Karpas-422 (cell line): ENCODE measurements at regions not wholly inside any gene's neighbourhood (a gene's known extent, or its start where the extent isn't known, plus 50 kb on each side); places are given as distances from the start of the nearest gene placed in this dataset.
"Not testable (repeated sequence)": the region's sequence is repeated elsewhere in the genome, so short reads cannot be mapped to it uniquely, and the experiment has no call there.

Source experiments
- DNase-seq: peaks from one replicate; pipeline ENCODE4 v3.0.0-alpha.2; 2015
- H2AFZ ChIP-seq: fragments of 200-600 bp; sonication (generic); 2 replicates; pipeline ENCODE4 v1.6.1; 2014; ENCODE audit warnings: antibody characterized with exemption, low read length, mixed read lengths
- H3K27ac ChIP-seq: fragments of 200-600 bp; sonication (generic); 2 replicates; pipeline ENCODE4 v1.5.1; 2014; ENCODE audit warnings: mild to moderate bottlenecking, low read length, moderate library complexity
- H3K27me3 ChIP-seq: fragments of 200-600 bp; sonication (generic); 2 replicates; pipeline ENCODE4 v1.6.1; 2014; ENCODE audit warnings: low read length, mixed read lengths
- H3K36me3 ChIP-seq: fragments of 200-600 bp; sonication (generic); 2 replicates; pipeline ENCODE4 v1.6.1; 2014; ENCODE audit warnings: low read length, mixed read lengths; ENCODE audit not compliant: insufficient read depth
- H3K4me1 ChIP-seq: fragments of 200-600 bp; sonication (generic); 2 replicates; pipeline ENCODE4 v1.6.1; 2014; ENCODE audit warnings: mild to moderate bottlenecking, low read length, mixed read lengths
- H3K4me2 ChIP-seq: fragments of 200-600 bp; sonication (generic); 2 replicates; pipeline ENCODE4 v1.6.1; 2014; ENCODE audit warnings: low read length, low read depth, mild to moderate bottlenecking; ENCODE audit not compliant: poor library complexity, severe bottlenecking
- H3K4me3 ChIP-seq: fragments of 200-600 bp; sonication (generic); 2 replicates; pipeline ENCODE4 v1.5.1; 2014; ENCODE audit warnings: mild to moderate bottlenecking, antibody characterized with exemption, low read length, mixed read lengths
- H3K79me2 ChIP-seq: fragments of 200-600 bp; sonication (generic); 2 replicates; pipeline ENCODE4 v1.6.1; 2014; ENCODE audit warnings: mild to moderate bottlenecking, low read length, mixed read lengths
- H3K9ac ChIP-seq: fragments of 200-600 bp; sonication (generic); 2 replicates; pipeline ENCODE4 v1.6.0; 2014; ENCODE audit warnings: low read length
- H3K9me2 ChIP-seq: fragments of 200-600 bp; sonication (generic), shearing (Covaris generic); replicated peaks from 2 replicates; pipeline ENCODE4 v1.6.0; 2014; ENCODE audit warnings: mild to moderate bottlenecking, low read length, moderate library complexity; ENCODE audit not compliant: insufficient read depth
- H3K9me3 ChIP-seq: fragments of 300-700, 200-600 bp; sonication (generic); 2 replicates; pipeline ENCODE4 v1.6.1; 2014; ENCODE audit warnings: low read length, mixed read lengths
- H4K20me1 ChIP-seq: fragments of 200-600 bp; sonication (generic); 2 replicates; pipeline ENCODE4 v1.6.1; 2014; ENCODE audit warnings: mild to moderate bottlenecking, antibody characterized with exemption, low read length, low read depth; ENCODE audit not compliant: insufficient read depth

DNA sequence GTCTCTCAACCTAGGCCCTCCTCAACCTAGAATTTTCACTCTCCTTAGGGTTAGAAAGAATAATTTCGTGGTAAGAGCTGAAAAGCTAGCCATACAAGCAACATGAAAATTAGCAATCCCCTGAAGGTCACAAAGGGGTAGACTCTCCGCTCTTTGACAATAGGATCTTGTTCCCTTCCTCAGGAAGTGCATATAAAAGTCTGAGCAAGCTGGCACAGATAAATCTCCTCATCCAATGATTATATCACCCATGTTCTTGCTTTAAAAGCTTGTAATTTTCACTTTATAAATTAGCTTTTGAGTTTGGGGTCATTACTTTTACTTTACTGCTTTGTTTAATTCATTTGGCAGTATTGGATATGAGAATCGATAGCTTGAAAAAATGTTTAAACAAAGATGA lies 852.3 kb upstream of the CRIM1 start:
- Histone ChIP-seq H3K9me3 (peaks cover 10% of the 10 kb centered on the region; the same call in 1 of the 2 replicates), H3K27me3 (no peaks in the 10 kb centered on the region), H3K27ac (no peak overlapping the region), H3K79me2 (no peaks in the 10 kb centered on the region), H3K4me1 (no peaks in the 10 kb centered on the region), H3K9me2 (no peaks in the 10 kb centered on the region), H3K36me3 (no peaks in the 10 kb centered on the region), H3K9ac (no peak overlapping the region), H3K4me2 (no peak overlapping the region), H2AFZ (no peak overlapping the region), H4K20me1 (no peaks in the 10 kb centered on the region), H3K4me3 (no peak overlapping the region)
- DNase-seq = no peak

DNA sequence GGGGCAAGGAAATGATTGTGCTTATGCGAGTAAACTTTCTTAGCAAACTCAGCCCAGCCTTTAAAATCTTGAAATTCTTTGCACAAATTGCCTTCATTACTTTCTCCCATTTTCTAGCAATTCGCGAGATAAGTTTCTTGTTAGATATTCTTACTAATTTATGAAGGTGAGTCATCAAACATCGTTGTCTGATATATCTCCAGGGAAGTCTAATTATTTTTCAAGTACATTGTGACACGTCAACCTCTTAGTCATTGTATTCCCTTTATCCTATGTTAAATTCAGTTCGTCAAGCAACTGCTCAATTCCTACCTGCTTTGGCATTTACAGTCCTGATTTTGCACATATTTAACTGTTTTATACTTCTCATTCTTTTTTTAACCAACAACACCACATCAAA lies 854.5 kb upstream of the CRIM1 start:
- Histone ChIP-seq H4K20me1 (no peaks in the 10 kb centered on the region), H3K4me2 (no peak overlapping the region), H3K27me3 (no peaks in the 10 kb centered on the region), H3K9me2 (no peaks in the 10 kb centered on the region), H3K4me1 (no peaks in the 10 kb centered on the region), H2AFZ (no peak overlapping the region), H3K4me3 (no peak overlapping the region), H3K79me2 (no peaks in the 10 kb centered on the region), H3K9me3 (peaks cover 10% of the 10 kb centered on the region; the same call in 1 of the 2 replicates), H3K36me3 (no peaks in the 10 kb centered on the region), H3K27ac (no peak overlapping the region), H3K9ac (no peak overlapping the region)
- DNase-seq = no peak

DNA sequence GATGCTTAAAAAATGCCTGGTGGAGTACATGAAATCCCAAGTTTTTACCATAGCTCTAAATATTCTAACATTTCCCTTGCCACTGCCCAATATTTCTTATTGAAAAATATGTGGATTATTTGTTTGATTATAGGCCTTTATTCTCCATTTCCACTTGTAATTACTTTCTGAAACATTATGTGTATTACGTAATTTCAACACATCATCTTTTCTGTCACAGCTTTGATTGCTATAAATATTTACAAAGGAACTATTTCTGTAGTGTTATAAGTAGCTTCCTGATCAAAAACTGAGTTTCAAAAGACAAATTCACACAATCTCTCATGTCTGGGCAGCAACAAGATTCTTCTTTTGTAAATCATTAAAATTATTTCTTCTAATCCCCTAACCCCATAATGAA lies 859.6 kb upstream of the CRIM1 start:
- Histone ChIP-seq H3K27ac (no peak overlapping the region), H3K9ac (no peak overlapping the region), H3K9me2 (no peaks in the 10 kb centered on the region), H2AFZ (no peak overlapping the region), H3K79me2 (no peaks in the 10 kb centered on the region), H3K4me1 (no peaks in the 10 kb centered on the region), H3K9me3 (peaks cover 12% of the 10 kb centered on the region; the same call in 1 of the 2 replicates), H3K4me2 (no peak overlapping the region), H3K27me3 (no peaks in the 10 kb centered on the region), H4K20me1 (no peaks in the 10 kb centered on the region), H3K4me3 (no peak overlapping the region), H3K36me3 (no peaks in the 10 kb centered on the region)
- DNase-seq = no peak

DNA sequence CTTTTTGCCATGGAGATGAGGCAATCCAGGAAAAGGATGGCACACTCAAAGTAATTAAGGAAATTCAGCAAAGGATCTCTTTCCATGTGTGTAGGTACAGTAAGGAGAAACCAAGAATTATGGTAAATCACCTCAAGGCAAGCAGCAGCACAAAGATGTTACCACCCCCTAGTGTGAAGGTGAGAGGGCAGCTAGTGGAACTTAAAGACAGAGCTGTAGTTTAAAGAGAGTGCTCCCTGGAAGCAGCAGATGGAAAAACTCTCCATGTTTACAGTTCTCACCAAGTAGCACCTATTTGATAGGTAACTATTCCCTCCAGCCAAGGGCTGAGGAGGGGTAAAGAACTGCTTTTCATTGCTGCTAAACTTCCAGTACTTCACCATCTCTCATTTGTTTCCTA lies 860.4 kb upstream of the CRIM1 start:
- Histone ChIP-seq H3K4me3 (no peak overlapping the region), H3K27ac (no peak overlapping the region), H3K4me2 (no peak overlapping the region), H3K9me3 (peaks cover 14% of the 10 kb centered on the region; the same call in 1 of the 2 replicates), H3K36me3 (no peaks in the 10 kb centered on the region), H3K4me1 (no peaks in the 10 kb centered on the region), H4K20me1 (no peaks in the 10 kb centered on the region), H2AFZ (no peak overlapping the region), H3K27me3 (no peaks in the 10 kb centered on the region), H3K9ac (no peak overlapping the region), H3K9me2 (no peaks in the 10 kb centered on the region), H3K79me2 (no peaks in the 10 kb centered on the region)
- no peak for DNase-seq

DNA sequence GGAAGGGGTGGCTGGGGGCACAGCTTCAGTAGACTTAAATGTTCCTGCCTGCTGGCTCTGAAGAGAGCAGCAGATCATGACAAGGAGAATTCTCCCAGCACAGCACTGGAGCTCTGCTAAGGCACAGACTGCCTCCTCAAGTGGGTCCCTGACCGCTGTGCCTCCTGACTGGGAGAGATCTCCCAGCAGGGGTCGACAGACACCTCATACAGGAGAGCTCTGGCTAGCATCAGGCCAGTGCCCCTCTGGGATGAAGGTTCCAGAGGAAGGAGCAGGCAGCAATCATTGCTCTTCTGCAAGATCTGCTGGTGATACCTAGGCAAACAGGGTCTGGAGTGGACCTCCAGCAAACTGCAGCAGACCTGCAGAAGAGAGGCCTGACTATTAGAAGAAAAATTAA lies 877.5 kb upstream of the CRIM1 start:
- not testable (repeated sequence) for H3K9ac ChIP-seq, DNase-seq, H3K4me3 ChIP-seq, H3K4me2 ChIP-seq, H3K9me3 ChIP-seq, H3K79me2 ChIP-seq, H3K27ac ChIP-seq, H3K36me3 ChIP-seq, H2AFZ ChIP-seq, H3K9me2 ChIP-seq, H3K4me1 ChIP-seq, H3K27me3 ChIP-seq, H4K20me1 ChIP-seq

DNA sequence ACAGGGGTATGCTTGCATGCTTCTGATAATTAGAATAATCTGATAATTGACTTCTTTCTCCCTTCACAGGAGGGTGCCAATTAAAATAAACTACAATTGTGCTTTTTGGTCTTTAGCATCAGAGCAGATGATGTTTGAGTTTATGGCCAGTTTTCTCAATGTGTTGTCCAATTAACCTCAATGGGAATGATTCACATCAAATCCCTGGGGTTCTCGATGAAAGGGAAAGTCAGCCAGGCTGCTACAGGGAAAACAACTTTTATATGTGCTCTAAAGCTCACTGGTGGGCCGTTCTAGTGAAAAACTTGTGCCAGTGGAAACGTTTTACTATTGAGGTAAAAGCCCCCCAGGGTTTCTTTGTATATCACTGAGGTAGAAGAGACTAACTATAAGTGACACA lies 887.3 kb upstream of the CRIM1 start:
- H2AFZ ChIP-seq = no peak overlapping the region
- H3K4me3 ChIP-seq = no peak overlapping the region
- H3K36me3 ChIP-seq = no peaks in the 10 kb centered on the region
- no peaks in the 10 kb centered on the region for H3K27me3 ChIP-seq
- H3K9ac ChIP-seq = no peak overlapping the region
- DNase-seq = no peak
- H3K79me2 ChIP-seq = no peaks in the 10 kb centered on the region
- no peaks in the 10 kb centered on the region for H4K20me1 ChIP-seq
- H3K27ac ChIP-seq = no peak overlapping the region
- no peaks in the 10 kb centered on the region for H3K4me1 ChIP-seq
- no peaks in the 10 kb centered on the region for H3K9me3 ChIP-seq
- H3K9me2 ChIP-seq = no peaks in the 10 kb centered on the region
- no peak overlapping the region for H3K4me2 ChIP-seq

DNA sequence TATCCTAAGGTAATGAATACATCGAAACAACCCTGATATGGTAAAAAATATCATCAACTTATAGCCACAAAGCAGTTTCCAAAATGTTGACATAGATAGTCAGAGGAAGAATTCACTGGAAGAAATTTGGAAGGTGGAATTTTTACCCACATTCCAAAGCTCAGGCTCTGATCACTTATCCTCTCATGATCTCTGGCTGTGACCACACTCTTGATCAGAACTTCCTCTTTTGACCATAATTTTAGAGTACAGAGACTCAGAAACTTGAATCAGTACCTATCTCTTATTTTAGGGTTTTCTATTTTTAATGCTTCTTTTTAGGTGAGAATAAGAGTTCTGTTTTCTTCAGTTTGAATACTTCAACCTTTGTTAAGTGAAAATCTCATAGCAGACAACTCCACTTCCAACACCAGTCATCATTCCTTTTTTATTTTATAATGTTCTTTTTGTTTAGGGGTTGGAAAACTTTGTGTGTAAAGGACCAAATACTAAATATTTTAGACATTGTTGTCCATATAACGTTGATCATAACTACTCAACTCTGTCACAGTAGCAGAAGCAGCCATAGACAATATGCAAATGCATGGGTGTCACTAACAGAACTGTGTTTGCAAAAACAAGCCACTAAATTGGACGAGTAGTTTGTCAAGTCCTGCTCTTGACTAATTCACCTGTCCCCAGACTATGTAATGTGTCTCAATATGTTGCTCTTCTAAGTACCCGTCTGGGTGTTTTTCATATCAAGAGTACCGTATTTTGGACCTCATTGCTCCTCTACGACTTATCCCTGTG lies 891.6 kb upstream of the CRIM1 start:
- Histone ChIP-seq H3K27me3 (no peaks in the 10 kb centered on the region), H2AFZ (no peak overlapping the region), H3K79me2 (no peaks in the 10 kb centered on the region), H3K27ac (no peak overlapping the region), H3K4me3 (no peak overlapping the region), H3K9me3 (peaks cover 4% of the 10 kb centered on the region; the same call in 1 of the 2 replicates), H3K9me2 (no peaks in the 10 kb centered on the region; the same call in 1 of the 2 replicates), H4K20me1 (no peaks in the 10 kb centered on the region), H3K4me2 (no peak overlapping the region), H3K36me3 (no peaks in the 10 kb centered on the region), H3K4me1 (no peaks in the 10 kb centered on the region), H3K9ac (no peak overlapping the region)
- no peak for DNase-seq

DNA sequence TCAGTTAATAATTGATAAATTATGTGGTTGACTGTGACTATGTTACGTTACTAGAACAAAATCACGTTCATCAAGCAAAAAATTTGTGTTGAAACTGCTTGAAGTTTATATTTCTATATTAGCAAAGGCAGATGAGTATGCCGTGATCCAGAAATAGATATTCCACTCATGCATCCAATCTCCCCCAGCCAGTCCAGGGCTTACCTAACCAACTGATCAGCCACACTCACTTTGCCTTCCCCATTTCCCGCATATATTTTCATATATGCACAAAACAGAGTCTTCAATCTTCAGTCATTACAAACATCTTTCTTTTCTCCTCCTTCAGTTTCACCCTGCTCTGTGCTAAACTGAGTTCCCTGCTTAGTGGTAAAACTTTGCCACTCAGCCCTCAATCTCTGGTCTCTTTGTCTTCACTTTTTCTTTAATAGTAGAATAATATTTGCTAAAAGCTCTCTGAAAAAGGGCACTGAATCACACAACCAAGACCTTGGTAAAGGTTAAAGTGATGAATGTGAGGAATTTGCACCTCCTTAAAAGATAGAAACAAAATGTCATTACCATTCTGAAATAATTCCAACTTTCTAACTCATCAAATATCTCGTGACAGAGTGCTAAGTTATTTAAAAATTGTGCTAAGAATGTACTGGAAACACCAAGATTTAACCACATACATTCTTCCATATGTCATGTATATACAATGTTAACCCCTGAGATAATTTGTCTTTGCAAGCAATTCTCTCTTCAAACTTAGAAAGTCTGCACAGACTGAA lies 893.2 kb upstream of the CRIM1 start:
- no peak overlapping the region for H3K4me3 ChIP-seq
- H4K20me1 ChIP-seq = no peaks in the 10 kb centered on the region
- H3K27ac ChIP-seq = no peak overlapping the region
- H3K9me3 ChIP-seq = peaks cover 4% of the 10 kb centered on the region; the same call in 1 of the 2 replicates
- no peak overlapping the region for H2AFZ ChIP-seq
- no peak for DNase-seq
- H3K9ac ChIP-seq = no peak overlapping the region
- H3K9me2 ChIP-seq = no peaks in the 10 kb centered on the region; the same call in 1 of the 2 replicates
- no peak overlapping the region for H3K4me2 ChIP-seq
- H3K27me3 ChIP-seq = no peaks in the 10 kb centered on the region
- H3K4me1 ChIP-seq = no peaks in the 10 kb centered on the region
- H3K79me2 ChIP-seq = no peaks in the 10 kb centered on the region
- no peaks in the 10 kb centered on the region for H3K36me3 ChIP-seq
